ENCODE measurements at regions not wholly inside any gene's neighbourhood (a gene's known extent, or its start where the extent isn't known, plus 50 kb on each side); places are given as distances from the start of the nearest gene placed in this dataset.
"Not testable (repeated sequence)": the region's sequence is repeated elsewhere in the genome, so short reads cannot be mapped to it uniquely, and the experiment has no call there.

- no peak for DNase-seq
These were observed 178.9 kb upstream of the GALNT2 start for GRCh38 chr1:229888157-229888556.

- DNase-seq, result no peak
These were observed 178.5 kb upstream of the GALNT2 start for GRCh38 chr1:229888561-229889001.

- DNase-seq, result no peak
These were observed 178.0 kb upstream of the GALNT2 start for GRCh38 chr1:229889031-229889517.

- DNase-seq, result no peak
These were observed 175.8 kb upstream of the GALNT2 start for GRCh38 chr1:229891227-229891626.

GRCh38 chr1:229892515-229893117 is 174.4 kb upstream of the GALNT2 start:
- DNase-seq, result no peak

GRCh38 chr1:229893762-229894444 is 173.1 kb upstream of the GALNT2 start:
- no peak for DNase-seq

- no peak for DNase-seq
These were observed 172.5 kb upstream of the GALNT2 start for GRCh38 chr1:229894532-229894931.

- DNase-seq, result no peak
These were observed 171.4 kb upstream of the GALNT2 start for GRCh38 chr1:229895605-229896004.

GRCh38 chr1:229896306-229896705 is 170.7 kb upstream of the GALNT2 start:
- no peak for DNase-seq

GRCh38 chr1:229896861-229897260 is 170.2 kb upstream of the GALNT2 start:
- DNase-seq, result no peak

- DNase-seq, result no peak
These were observed 169.5 kb upstream of the GALNT2 start for GRCh38 chr1:229897501-229897900.

GRCh38 chr1:229900220-229900619 is 166.8 kb upstream of the GALNT2 start:
- no peak for DNase-seq

GRCh38 chr1:229905031-229905545 is 161.9 kb upstream of the GALNT2 start:
- DNase-seq, result no peak

- DNase-seq, result no peak
These were observed 161.4 kb upstream of the GALNT2 start for GRCh38 chr1:229905652-229906051.

- no peak for DNase-seq
These were observed 159.0 kb upstream of the GALNT2 start for GRCh38 chr1:229907884-229908638.

- no peak for DNase-seq
These were observed 158.3 kb upstream of the GALNT2 start for GRCh38 chr1:229908689-229909088.

GRCh38 chr1:229913489-229913888 is 153.5 kb upstream of the GALNT2 start:
- no peak for DNase-seq

- not testable (repeated sequence) for DNase-seq
These were observed 147.6 kb upstream of the GALNT2 start for GRCh38 chr1:229919488-229919887.

GRCh38 chr1:229920683-229921082 is 146.4 kb upstream of the GALNT2 start:
- DNase-seq, result no peak

- no peak for DNase-seq
These were observed 144.8 kb upstream of the GALNT2 start for GRCh38 chr1:229922249-229922648.

GRCh38 chr1:229924639-229925038 is 142.4 kb upstream of the GALNT2 start:
- DNase-seq, result no peak

GRCh38 chr1:229928767-229929166 is 138.3 kb upstream of the GALNT2 start:
- no peak for DNase-seq

- not testable (repeated sequence) for DNase-seq
These were observed 135.3 kb upstream of the GALNT2 start for GRCh38 chr1:229931751-229932150.

GRCh38 chr1:229935157-229935556 is 131.9 kb upstream of the GALNT2 start:
- not testable (repeated sequence) for DNase-seq
